Heart right ventricle (tissue), 16 donors: ENCODE measurements at regions not wholly inside any gene's neighbourhood (a gene's known extent, or its start where the extent isn't known, plus 50 kb on each side); places are given as distances from the start of the nearest gene placed in this dataset.

ENCODE experiments used
- ATAC-seq, 8 donors: fragments of 200-7000 bp; cut with Tn5 transposase; one replicate each; pipeline ENCODE4 v1.9.1; 2020; ENCODE audit warnings: mild to moderate bottlenecking in 8 of 8, moderate library complexity in 8 of 8, moderate number of reproducible peaks in 1 of 8
- DNase-seq, 2 donors: peaks; one replicate each; pipeline ENCODE4 v3.0.0-alpha.2; 2020
- H3K27ac ChIP-seq, 10 donors: fragments of 200-600 bp; sonication (generic) in 2 of 10; one replicate each; pipeline versions ENCODE4 v1.5.0 to v1.8.0; 2020 to 2022; ENCODE audit warnings: mild to moderate bottlenecking in 3 of 10
- H3K27me3 ChIP-seq, 7 donors: fragments of 200-600 bp; one replicate each; pipeline ENCODE4 v1.8.0; 2021 to 2022; ENCODE audit warnings: mild to moderate bottlenecking in 2 of 7
- H3K36me3 ChIP-seq, 9 donors: fragments of 200-600 bp; sonication (generic) in 1 of 9; one replicate each; pipeline versions ENCODE4 v1.5.0 to v1.8.0; 2020 to 2022; ENCODE audit warnings: mild to moderate bottlenecking in 2 of 9
- H3K4me1 ChIP-seq, 9 donors: fragments of 200-600 bp; sonication (generic) in 1 of 9; one replicate each; pipeline versions ENCODE4 v1.5.0 to v1.8.0; 2020 to 2022; ENCODE audit warnings: mild to moderate bottlenecking in 4 of 9
- H3K4me3 ChIP-seq, 10 donors: fragments of 200-600 bp; sonication (generic) in 2 of 10; one replicate each; pipeline versions ENCODE4 v1.5.0 to v1.8.0; 2020 to 2022; ENCODE audit warnings: mild to moderate bottlenecking in 7 of 10, moderate library complexity in 2 of 10
- H3K9me3 ChIP-seq, 11 donors: fragments of 200-600 bp in 10 of 11; sonication (generic) in 2 of 11; one replicate each; pipeline versions ENCODE4 v1.5.0 to v1.8.0; 2013 to 2022; ENCODE audit warnings: mild to moderate bottlenecking in 2 of 11, control low read depth in 1 of 11, moderate library complexity in 1 of 11
- CTCF ChIP-seq, 9 donors: fragments of 200-600 bp; sonication (generic) in 2 of 9; IDR thresholded peaks; one replicate each; pipeline versions ENCODE4 v1.5.0 to v1.8.0; 2021 to 2022; ENCODE audit warnings: antibody characterized with exemption in 9 of 9, mild to moderate bottlenecking in 5 of 9, moderate library complexity in 1 of 9
- WGBS, 2 donors: extraction: QIAGEN DNeasy Blood & Tissue Kit; methylation state at CpG; one replicate each; pipeline ENCODE4 v1.1.7; 2013; ENCODE audit warnings: inconsistent platforms in 1 of 2; 5-methylcytosine and 5-hydroxymethylcytosine counted together
- intact Hi-C, 10 donors: fragments of 100-400 bp; cut with DNase I; formaldehyde crosslinking; loops; one replicate each; pipeline versions ENCODE4 v1.11.1 to v1.14.2; 2022
- donor health status: Arrhythmogenic right ventricular cardiomyopathy.
- donor health status: ischemic (EF 13 %, LVEDD 7.1; RV severe dilation, severe dysfunction).
- donor health status: healthy with polysubstance abuse.
- donor health status: DM: no; HTN: yes; CAD: no.
- donor health status: DM: no; HTN: no; CAD: no.
- donor health status: ischemic (EF 25% LVEDD 6.9; RV normal size, moderate dysfunction).
- donor health status: ischemic (EF 25% LVEDD 5.7; RV mildly dilated, moderate dysfunction).
- donor health status: healthy.
- donor health status: DM: yes; HTN: yes; CAD: no.
- donor health status: Ischemic cardiomyopathy.
- donor health status: ischemic (EF 35%, LVEDD 5.7; RV mildly dilated, moderate dysfunction).
- donor health status: nonischemic (EF 11% LVEDD 7.7; RV severe dilation, severe dysfunction).
- donor health status: DM: yes; HTN: yes; CAD: no.
- donor health status: PGD.
- donor health status: ischemic (EF 29% LVEDD 5.4; RV normal size, mild dysfunction).
- donor health status: nonischemic (EF 23%, LVEDD 6.1; RV moderate dilation, normal function).

GRCh38 chr5:18236386-18236785 is 602.1 kb downstream of the TAF11L14 start:
- H3K36me3 ChIP-seq: no peaks in the 10 kb centered on the region
- TF ChIP-seq CTCF (IDR thresholded peaks at IDR 0.05): no peak
- intact Hi-C loops: no loop called here

DNA sequence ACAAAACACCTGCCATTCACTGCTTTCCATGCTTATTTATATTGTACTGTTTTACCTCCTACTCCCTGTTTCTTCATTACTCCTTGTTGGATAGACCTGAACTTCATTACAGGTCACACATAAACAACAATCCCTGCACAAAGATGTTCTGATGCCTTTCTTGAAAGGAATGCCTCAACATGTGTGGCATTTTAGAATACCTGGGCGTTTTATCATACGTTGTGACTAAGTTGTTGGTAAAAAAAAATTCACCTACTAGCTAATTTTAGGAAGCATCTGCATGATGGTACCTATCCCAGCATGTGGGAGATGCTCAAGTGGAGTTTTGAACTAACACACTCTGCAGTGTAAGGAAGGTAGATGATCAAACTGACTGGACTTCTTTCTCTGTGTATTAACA is 604.1 kb downstream of the TAF11L14 start:
- 58 to 74% methylated on average over 2 of the region's 2 CpGs for WGBS, 2 donors
- H3K27ac ChIP-seq: no peak overlapping the region
- ATAC-seq (no peak), DNase-seq (no peak)
- no peaks in the 10 kb centered on the region for H3K4me1 ChIP-seq
- peaks cover 0 to 13% (median 0%) of the 10 kb centered on the region in 11 donors for H3K9me3 ChIP-seq
- intact Hi-C loops: no loop called here
- H3K36me3 ChIP-seq: no peaks in the 10 kb centered on the region
- H3K4me3 ChIP-seq: no peak overlapping the region
- no peak for TF ChIP-seq CTCF (IDR thresholded peaks at IDR 0.05)
- no peaks in the 10 kb centered on the region for H3K27me3 ChIP-seq

More at GRCh38 chr5:18236386-18236785, 602.1 kb downstream of the TAF11L14 start:
- Histone ChIP-seq H3K27ac (no peak overlapping the region), H3K4me3 (no peak overlapping the region), H3K9me3 (peaks cover 0 to 9% (median 0%) of the 10 kb centered on the region in 11 donors), H3K4me1 (no peaks in the 10 kb centered on the region), H3K27me3 (no peaks in the 10 kb centered on the region)
- DNase-seq (no peak), ATAC-seq (no peak)

DNA sequence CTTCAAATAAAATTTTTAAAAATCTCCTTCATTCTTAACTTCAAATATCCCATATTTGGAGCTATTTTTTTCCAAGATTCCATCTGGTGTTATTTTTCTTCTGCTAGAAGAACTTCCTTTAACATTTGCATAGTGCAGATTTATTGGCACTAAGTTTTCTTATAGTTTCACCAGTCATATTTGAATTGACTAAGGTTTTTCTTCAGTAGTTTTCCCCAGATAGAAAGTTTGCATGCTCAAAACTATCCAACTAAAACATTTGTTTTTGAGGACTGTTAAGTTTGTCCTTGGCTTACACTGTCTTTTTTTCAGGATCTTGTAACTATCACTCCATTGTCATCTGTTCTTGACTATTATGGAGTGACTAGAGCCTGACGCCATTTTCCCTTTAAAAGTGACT is 606.7 kb downstream of the TAF11L14 start:
- Histone ChIP-seq H3K27ac (no peak overlapping the region), H3K36me3 (no peaks in the 10 kb centered on the region), H3K27me3 (no peaks in the 10 kb centered on the region), H3K4me3 (no peak overlapping the region), H3K9me3 (peaks cover 0 to 18% (median 4%) of the 10 kb centered on the region in 11 donors), H3K4me1 (no peaks in the 10 kb centered on the region)
- no peak for TF ChIP-seq CTCF (IDR thresholded peaks at IDR 0.05)
- DNase-seq (no peak), ATAC-seq (no peak)
- intact Hi-C loops: no loop called here
- WGBS, 2 donors: 84 to 88% methylated on average over 1 of the region's 1 CpG

DNA sequence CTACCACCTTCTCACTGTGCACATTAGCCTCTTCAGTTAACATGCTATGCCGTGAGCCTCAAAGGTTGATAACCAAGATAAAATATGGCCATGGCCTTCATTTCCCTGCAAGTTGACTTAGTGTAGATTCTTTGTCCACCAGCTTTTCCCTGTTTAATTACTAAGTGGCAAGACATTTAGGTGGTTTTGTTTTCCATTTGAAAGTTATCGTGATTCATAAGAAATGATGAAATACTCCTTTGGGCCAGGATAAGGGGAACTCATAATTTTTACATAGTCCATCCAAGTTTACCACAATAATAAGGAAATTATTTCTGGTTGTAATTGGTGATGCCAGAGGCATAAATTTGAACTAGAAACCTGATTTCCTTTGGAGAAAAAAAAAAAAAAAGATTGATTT is 609.6 kb downstream of the TAF11L14 start:
- intact Hi-C loops: no loop called here
- DNase-seq: no peak
- 79 to 83% methylated on average over 2 of the region's 2 CpGs for WGBS, 2 donors
- Histone ChIP-seq H3K27ac (no peak overlapping the region), H3K36me3 (no peaks in the 10 kb centered on the region), H3K9me3 (peaks cover 0 to 31% (median 4%) of the 10 kb centered on the region in 11 donors), H3K4me1 (no peaks in the 10 kb centered on the region), H3K27me3 (no peaks in the 10 kb centered on the region), H3K4me3 (no peak overlapping the region)
- ATAC-seq: no peak
- TF ChIP-seq CTCF (IDR thresholded peaks at IDR 0.05): no peak

DNA sequence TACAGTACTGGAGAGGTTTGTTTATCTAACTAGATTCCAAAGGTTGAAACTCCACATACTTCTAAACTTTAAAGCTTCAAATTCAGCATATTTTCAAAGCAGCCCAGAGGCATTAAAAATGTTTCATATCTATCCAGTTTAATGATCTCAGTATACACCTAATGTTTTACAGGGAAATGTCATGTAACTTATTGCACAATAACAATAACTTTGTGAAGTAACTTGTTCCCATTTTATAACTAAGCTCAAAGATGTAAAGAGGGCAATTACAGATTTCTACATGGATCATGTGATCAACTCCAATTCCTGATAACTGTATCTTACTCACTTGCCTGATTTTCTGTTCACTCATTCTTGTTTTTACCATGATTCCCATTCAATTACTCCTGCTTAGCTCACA is 610.0 kb downstream of the TAF11L14 start:
- TF ChIP-seq CTCF (IDR thresholded peaks at IDR 0.05): no peak
- Histone ChIP-seq H3K4me1 (no peaks in the 10 kb centered on the region), H3K4me3 (no peak overlapping the region), H3K27ac (no peak overlapping the region), H3K36me3 (no peaks in the 10 kb centered on the region), H3K9me3 (peaks cover 0 to 33% (median 4%) of the 10 kb centered on the region in 11 donors), H3K27me3 (no peaks in the 10 kb centered on the region)
- intact Hi-C loops: no loop called here
- no peak for ATAC-seq
- DNase-seq: no peak
